Esophagus squamous epithelium (tissue), 4 donors: ENCODE measurements at regions not wholly inside any gene's neighbourhood (a gene's known extent, or its start where the extent isn't known, plus 50 kb on each side); places are given as distances from the start of the nearest gene placed in this dataset.

Source experiments
- CTCF ChIP-seq, 6 experiments: fragments of 450-650 bp in 4 of 6; fragments of 200-600 bp in 2 of 6; sonication (generic) in 2 of 6; IDR thresholded peaks; one replicate each; pipeline ENCODE4 v1.5.1; 2016 to 2019; ENCODE audit warnings: antibody characterized with exemption in 6 of 6, mild to moderate bottlenecking in 4 of 6, moderate library complexity in 4 of 6
- POLR2A ChIP-seq, 4 donors: fragments of 450-650 bp; IDR thresholded peaks; one replicate each; pipeline ENCODE4 v1.6.1; 2017; ENCODE audit warnings: antibody characterized with exemption in 4 of 4, mild to moderate bottlenecking in 4 of 4, moderate library complexity in 3 of 4

- no peak for TF ChIP-seq CTCF (IDR thresholded peaks at IDR 0.05)
- no peak for TF ChIP-seq POLR2A (IDR thresholded peaks at IDR 0.05)
These were observed 135.7 kb downstream of the GXYLT1 start for GRCh38 chr12:42008996-42009395.
